Retinal pigment epithelial cell (primary cell): ENCODE measurements at regions not wholly inside any gene's neighbourhood (a gene's known extent, or its start where the extent isn't known, plus 50 kb on each side); places are given as distances from the start of the nearest gene placed in this dataset.

Experiments
- DNase-seq: peaks from one replicate; pipeline ENCODE4 v3.0.0-alpha.2; 2010; ENCODE audit warnings: low read depth
- H3K4me3 ChIP-seq: 2 replicates; pipeline ENCODE4 v1.5.1; 2011; ENCODE audit warnings: mild to moderate bottlenecking, low read length, control low read depth, moderate library complexity
- TF ChIP-seq, protein P1 (sequence below): conservative IDR thresholded peaks from 2 replicates; pipeline ENCODE4 v1.5.1; 2011; ENCODE audit warnings: low read depth, low read length, control low read depth, inconsistent platforms

DNA sequence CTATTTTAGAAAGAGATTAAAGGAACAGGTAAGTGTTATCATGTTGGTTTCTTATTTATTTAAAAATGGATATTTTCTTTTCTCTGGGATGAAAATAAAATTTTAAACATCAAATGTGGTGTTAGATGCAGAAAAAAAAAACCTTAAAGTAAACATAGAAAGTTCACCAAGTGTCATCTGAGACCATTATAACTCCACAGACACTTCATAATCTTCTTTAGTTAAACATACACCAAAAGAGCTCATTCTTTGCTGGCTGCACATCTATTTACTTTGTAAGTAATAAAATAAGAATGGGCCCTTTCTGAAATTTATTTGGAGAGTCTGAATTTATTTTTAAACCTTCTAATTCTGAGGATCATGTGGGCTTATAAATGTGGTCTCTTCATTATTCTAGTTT, 460.7 kb upstream of the CTSO start:
- TF ChIP-seq, protein P1, sequence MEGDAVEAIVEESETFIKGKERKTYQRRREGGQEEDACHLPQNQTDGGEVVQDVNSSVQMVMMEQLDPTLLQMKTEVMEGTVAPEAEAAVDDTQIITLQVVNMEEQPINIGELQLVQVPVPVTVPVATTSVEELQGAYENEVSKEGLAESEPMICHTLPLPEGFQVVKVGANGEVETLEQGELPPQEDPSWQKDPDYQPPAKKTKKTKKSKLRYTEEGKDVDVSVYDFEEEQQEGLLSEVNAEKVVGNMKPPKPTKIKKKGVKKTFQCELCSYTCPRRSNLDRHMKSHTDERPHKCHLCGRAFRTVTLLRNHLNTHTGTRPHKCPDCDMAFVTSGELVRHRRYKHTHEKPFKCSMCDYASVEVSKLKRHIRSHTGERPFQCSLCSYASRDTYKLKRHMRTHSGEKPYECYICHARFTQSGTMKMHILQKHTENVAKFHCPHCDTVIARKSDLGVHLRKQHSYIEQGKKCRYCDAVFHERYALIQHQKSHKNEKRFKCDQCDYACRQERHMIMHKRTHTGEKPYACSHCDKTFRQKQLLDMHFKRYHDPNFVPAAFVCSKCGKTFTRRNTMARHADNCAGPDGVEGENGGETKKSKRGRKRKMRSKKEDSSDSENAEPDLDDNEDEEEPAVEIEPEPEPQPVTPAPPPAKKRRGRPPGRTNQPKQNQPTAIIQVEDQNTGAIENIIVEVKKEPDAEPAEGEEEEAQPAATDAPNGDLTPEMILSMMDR = no peak

DNA sequence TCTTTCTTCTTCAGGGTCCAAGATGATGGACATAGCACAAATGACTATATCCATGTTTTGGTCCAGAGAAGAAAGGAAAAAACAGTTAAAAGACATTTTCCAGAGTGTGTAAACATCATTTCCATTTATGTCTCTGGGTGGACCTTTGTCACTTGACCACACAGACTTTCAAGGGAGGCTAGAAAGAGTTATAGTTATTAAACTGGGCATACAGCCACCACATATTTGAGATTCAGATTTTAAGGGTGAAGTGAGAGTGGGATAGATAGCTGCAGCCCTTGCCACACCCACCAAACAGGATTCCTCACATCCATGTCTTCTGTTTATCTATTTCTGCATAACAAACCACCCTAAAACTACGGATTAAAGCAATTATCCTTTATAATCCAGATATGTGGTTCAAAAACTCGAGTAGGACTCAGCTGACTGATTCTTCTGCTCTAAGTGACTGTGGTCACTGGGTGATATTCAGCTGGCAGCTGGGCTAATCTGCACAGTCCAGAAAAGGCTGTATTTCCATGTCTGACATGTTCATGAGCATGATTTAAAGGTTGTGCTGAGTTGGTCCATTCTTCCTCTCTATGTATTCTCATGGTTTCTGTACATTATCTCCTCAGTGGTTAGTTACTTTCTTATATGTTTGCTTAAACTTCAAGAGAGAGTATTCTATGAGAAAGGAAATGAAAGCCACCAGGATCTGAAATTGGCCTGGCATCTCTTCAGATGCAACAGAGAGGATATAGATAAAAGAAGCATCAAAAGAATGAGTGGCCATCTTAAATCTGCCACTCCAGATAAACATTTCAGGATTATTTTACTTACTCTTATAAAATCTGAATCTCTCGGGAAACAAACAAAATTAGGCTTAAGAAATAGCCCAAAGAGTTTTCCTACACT, 459.8 kb upstream of the CTSO start:
- TF ChIP-seq, protein P1 = no peak
- DNase-seq = no peak
- H3K4me3 ChIP-seq = no peak overlapping the region

More for the DNA sequence above, 460.7 kb upstream of the CTSO start:
- no peak overlapping the region for H3K4me3 ChIP-seq
- DNase-seq = no peak

DNA sequence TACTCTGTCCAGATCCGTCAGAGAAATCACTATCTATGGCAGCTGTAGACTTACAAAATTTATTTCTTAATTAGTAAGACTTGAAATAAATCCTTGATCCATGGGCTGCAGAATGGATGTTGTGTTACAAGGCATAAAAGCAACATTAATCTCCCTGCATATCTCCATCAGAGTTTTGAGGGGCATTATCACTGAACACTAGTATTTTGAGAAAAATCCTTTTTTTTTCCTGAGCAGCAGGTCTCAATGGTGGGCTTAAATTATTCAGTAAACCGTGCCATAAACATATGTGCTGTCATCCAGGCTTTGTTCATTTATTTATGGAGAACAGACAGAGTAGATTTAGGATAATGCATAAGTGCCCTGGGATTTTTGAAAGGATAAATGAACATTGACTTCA, 457.9 kb upstream of the CTSO start:
- no peak overlapping the region for H3K4me3 ChIP-seq
- TF ChIP-seq, protein P1 = no peak
- no peak for DNase-seq

DNA sequence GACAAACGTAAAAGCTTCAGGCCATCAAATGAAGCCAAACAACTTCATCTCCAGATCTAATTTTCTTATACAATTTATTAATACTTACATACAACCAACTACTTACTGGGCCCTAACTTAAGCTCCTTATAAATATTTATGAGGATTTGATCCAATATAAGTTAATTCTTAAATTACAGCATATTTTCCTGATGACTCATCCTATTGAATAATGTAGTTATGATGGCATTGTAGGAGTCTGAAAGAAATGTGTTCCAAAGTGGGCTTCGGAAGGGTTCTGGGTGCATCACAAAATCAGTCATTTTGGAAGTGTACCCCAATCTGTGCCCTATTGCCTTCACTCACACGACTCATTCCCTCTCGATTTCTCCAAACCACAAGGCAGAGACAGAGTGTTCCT, 455.1 kb upstream of the CTSO start:
- no peak overlapping the region for H3K4me3 ChIP-seq
- peak; percentile 35 for DNase-seq
- TF ChIP-seq, protein P1 = no peak

DNA sequence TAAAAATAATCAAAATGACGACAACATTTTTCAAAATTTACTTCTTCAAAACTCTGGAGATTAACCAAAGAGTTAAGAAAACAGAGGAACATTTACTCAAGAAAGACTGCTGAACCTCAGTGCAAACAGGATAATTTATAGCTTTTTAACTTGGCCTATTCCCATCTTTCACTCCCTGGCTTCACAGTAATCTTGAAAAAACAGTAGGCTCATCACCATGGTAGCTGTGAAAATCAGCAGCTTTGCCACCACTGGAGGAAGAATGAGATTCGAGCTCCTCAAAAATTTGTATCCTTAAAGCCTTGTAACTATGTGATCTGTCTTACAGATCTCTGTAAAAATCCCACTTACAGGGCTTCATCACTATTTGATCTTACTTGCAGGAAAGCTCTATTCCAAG, 447.7 kb upstream of the CTSO start:
- TF ChIP-seq, protein P1 = no peak
- no peak for DNase-seq
- H3K4me3 ChIP-seq = no peak overlapping the region

DNA sequence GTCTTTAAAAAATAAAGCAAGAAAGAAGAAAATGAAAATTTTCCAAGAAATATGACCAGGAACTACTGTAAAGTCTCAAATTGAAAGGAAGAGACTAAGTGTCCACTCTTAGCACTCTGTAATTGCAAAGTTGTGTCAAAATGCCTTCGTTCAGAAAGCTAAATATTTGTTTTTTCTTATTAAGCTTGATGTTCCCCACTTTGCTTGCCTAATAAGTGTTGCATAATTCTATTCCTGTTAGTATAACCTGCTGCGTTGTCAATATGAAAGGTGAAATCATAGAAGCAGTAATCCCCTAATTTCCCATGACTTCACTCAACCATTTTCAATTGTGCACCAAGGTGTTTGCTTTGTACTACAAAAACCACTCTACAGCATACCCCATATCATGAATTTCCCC, 442.9 kb upstream of the CTSO start:
- TF ChIP-seq, protein P1 = no peak
- no peak overlapping the region for H3K4me3 ChIP-seq
- DNase-seq = no peak

DNA sequence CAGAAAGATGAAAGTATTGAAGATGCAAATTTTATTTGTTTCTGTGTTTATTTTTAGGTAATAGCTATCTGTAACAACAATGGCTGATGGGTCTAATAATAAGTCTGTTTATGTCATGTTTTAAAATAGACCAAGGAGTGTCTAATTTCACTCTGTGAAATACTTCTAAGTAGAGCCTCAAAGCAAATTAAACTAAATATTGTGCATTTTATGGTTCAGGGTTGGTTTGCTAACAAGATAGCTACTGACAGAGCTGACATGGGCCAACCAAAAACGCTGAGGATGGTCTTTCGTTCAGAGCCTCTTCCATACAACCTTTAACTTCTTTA, 437.6 kb upstream of the CTSO start:
- TF ChIP-seq, protein P1 = no peak
- no peak for DNase-seq
- no peak overlapping the region for H3K4me3 ChIP-seq
